Stomach (tissue), 4 donors: ENCODE measurements at regions not wholly inside any gene's neighbourhood (a gene's known extent, or its start where the extent isn't known, plus 50 kb on each side); places are given as distances from the start of the nearest gene placed in this dataset.

Experiments
- CTCF ChIP-seq, 7 experiments: fragments of 450-650 bp in 4 of 7; fragments of 200-600 bp in 3 of 7; sonication (generic) in 3 of 7; IDR thresholded peaks; one replicate each; pipeline ENCODE4 v1.5.1; 2016 to 2019; ENCODE audit warnings: antibody characterized with exemption in 7 of 7, control low read depth in 2 of 7, mild to moderate bottlenecking in 1 of 7
- EP300 ChIP-seq: sonication (generic); formaldehyde crosslinking; IDR thresholded peaks from one replicate; pipeline ENCODE4 v1.6.1; 2017; ENCODE audit warnings: antibody characterized with exemption
- POLR2A ChIP-seq, 4 donors: fragments of 450-650 bp; IDR thresholded peaks; one replicate each; pipeline ENCODE4 v1.6.1; 2016; ENCODE audit warnings: antibody characterized with exemption in 4 of 4, control low read depth in 2 of 4, mild to moderate bottlenecking in 1 of 4, moderate library complexity in 1 of 4
- POLR2AphosphoS5 ChIP-seq, 3 donors: sonication (generic); formaldehyde crosslinking; IDR thresholded peaks; one replicate each; pipeline ENCODE4 v1.6.1; 2016; ENCODE audit warnings: antibody characterized with exemption in 3 of 3

DNA sequence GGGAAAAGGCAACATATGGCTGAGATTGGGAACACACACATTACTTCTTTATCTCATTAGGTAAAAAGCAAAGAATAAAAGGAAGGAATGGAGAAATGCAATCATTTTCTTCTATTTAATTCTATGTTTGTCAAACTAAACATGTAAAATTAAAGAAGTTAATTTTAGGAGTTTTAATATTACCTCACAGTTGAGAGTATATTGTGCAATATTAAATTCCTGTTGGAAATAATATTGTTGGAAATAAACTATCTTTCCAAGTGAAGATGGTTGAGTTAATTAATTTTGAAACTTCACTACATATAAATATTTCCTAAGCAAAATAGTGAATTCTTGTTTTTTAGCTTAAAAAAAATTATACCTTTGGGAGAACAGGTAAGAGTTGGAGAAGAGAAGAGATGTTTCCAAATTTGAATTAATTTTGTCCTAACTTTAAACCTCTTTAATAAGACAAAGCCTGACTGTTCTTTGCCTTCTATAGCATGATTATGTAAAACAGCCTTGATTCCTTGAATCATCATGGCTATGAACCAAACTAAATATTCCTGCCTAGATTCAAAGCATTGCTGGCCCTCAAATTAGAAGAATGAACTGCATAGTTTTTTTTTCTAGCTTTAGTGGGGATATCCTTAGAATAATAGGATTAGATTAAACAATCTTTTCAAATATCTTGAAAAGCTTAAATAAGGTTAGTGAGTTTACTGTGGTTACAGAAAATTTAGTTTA, 1349.1 kb upstream of the ADGRB3 start:
- TF ChIP-seq CTCF (IDR thresholded peaks at IDR 0.05), result no peak
- TF ChIP-seq POLR2A (IDR thresholded peaks at IDR 0.05), result no peak
- TF ChIP-seq POLR2AphosphoS5 (IDR thresholded peaks at IDR 0.05), result no peak
- no peak for TF ChIP-seq EP300
